ENCODE measurements at regions not wholly inside any gene's neighbourhood (a gene's known extent, or its start where the extent isn't known, plus 50 kb on each side); places are given as distances from the start of the nearest gene placed in this dataset.

DNA sequence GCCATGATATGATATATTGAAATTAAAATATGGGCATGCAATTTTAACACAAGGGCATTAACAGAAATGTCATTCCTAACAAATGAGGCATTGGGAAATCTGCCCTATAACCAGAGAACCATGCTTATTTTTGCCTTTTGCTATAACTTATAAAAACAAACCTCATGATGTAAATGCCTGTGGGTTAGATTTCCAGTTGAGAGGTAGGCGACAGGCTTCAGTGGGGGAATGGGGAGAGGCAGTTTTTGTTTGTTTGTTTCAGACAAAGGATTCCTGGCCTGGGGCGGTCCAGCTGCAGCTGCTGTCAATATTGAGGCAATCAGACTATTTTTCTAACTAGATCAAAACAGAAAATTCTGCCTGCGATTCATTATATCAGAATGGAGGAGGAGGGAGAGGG lies 490.4 kb upstream of the CFAP20DC start:
- no peak for FAIRE-seq

DNA sequence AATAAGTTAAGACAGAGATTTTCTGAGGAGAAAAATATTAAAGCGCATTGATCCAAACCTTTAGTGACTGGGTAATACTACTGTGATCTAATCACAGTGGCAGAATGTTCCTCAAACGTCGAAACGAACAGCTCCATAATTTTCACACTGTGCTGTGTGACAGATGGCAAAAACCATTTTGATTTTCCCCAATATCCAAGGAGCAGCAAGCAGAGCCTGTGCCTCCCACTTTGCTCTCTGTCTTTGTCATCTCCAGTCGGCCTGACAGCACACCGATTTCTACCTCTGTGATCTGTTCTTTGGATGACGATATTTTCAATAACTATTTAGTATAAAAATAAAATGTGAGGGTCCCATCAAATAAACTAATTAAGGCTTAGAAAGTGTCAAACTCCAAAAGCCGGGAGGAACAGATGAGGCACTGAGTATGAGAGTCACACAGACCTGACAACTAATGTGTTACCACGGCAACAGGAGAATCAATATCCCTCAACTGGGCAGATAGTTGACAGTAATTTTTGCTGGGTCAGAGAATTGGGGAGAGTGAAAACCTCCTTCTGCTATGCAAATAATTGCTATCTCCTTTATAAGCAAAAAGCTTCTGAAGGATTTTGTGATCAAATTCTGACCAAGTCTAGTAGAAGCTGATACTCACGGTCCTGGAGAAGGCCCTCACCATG lies 489.1 kb upstream of the CFAP20DC start:
- no peak for FAIRE-seq

GRCh38 chr3:59535791-59536221 lies 486.0 kb upstream of the CFAP20DC start:
- FAIRE-seq = no peak

- no peak for FAIRE-seq
Observed at GRCh38 chr3:59531994-59532393, 482.2 kb upstream of the CFAP20DC start.

- FAIRE-seq = no peak
Observed at GRCh38 chr3:59531066-59531745, 481.4 kb upstream of the CFAP20DC start.

DNA sequence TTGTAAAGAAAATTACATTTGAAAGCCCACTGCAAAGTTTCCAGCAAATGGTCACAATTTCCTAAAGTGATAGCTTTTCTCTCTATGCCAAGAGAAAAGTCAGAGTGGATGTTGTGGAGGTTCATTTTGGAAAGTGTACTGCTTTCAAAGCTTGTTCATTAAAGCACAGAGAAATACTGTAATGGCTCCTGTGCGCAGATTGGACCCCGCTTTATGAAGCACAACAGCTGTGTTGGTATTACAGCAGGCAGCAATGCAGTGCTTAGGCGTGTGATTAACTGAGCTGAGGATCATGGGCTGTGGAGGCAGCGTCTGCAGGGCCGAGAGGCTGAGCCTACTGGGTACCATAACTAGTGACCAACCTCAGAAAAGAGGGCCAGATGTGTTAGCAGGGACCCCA lies 478.4 kb upstream of the CFAP20DC start:
- no peak for FAIRE-seq

- no peak for FAIRE-seq
Observed at GRCh38 chr3:59527493-59527892, 477.7 kb upstream of the CFAP20DC start.

DNA sequence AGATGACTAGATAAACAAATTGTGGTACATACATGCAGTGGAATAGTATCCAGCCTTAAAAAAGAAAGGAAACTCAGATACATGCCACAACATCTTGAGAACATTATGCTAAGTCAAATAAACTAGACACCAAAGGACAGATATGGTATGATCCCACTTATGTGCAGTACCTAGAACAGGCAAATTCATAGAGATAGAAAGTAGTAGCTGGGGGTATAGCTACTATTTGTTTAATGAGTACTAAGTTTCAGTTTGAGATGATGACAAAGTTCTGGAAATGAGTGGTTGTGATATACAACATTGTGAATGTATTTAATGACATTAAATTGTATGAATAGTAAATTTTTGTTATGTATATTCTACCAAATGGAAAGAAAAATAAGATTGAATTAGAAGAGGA lies 477.2 kb upstream of the CFAP20DC start:
- FAIRE-seq = no peak

GRCh38 chr3:59522550-59522949 lies 472.7 kb upstream of the CFAP20DC start:
- FAIRE-seq = no peak

- no peak for FAIRE-seq
Observed at GRCh38 chr3:59519094-59519493, 469.3 kb upstream of the CFAP20DC start.

DNA sequence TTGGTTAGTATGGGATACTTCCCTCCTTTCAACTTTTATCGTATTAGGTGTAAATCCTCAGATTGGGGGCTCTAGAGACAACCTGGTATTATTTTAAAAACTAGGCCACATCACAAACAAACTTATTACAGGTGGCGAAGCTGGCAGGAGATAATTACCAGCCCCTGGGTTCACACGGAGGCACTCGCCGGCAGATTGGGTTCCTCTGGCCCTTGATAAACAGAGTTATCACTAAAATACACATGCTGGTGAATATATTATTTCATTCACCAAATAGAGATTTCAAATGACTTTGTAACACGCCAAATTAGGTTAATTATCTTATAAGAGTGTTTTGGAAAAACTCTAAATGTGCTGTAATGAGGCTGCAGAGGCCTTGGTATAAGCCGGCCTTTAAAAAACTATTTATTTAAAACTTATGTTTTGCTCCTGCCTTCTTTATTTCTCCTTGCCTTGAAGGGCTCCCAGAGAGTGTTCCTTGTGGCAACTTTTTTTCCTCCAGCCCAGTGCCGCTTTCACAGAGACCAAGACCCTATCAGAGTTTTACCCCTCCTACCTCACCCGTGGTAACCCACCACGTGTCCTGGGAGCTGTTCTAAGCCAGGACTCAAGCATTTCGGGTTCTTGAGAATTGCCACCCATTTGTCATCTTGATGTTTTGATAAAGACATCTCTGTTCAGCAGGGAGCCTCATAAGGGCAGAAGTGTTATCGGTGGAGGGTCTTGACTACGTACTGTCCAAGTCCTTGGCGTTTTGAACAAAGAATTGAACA lies 468.6 kb upstream of the CFAP20DC start:
- no peak for FAIRE-seq

GRCh38 chr3:59517388-59517787 lies 467.6 kb upstream of the CFAP20DC start:
- FAIRE-seq = no peak

DNA sequence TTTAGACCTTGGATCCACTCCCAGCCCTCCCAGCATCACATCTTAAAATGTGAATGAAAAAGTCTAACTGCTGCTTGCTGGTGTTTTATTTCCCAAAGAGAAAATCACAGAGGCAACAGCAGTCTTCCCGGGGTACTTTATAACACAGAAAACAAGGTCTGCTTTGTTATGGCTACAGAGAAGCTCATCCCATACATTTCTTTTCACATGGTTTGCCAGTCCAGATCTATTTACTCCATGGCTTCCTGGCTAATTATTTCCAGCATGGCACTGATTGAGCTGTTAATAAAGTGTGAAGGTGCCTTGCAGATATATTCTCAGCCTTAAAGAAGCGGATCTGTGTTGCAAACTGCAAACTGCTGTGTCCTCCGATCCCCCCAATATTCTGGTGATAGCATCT lies 466.1 kb upstream of the CFAP20DC start:
- FAIRE-seq = no peak

GRCh38 chr3:59514865-59515482 lies 465.1 kb upstream of the CFAP20DC start:
- FAIRE-seq = no peak

GRCh38 chr3:59513570-59513969 lies 463.7 kb upstream of the CFAP20DC start:
- FAIRE-seq = no peak

DNA sequence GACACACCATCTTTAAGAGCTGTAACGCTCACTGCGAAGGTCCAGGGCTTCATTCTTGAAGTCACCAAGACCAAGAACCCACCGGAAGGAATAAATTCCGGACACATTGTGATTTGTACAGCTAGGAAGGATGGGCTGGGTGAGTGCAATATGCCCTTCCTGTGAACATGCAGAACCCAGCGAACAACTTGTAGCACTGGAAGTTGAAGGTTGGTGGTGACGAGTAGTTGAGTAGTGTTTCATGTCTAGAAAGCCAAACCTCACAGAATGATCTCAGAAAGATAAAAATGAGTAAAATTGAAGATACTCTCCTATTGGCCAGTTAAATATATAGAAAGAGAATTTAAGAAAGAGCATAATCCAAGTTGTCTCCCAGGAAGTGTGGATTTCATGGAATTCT lies 462.2 kb upstream of the CFAP20DC start:
- FAIRE-seq = no peak

GRCh38 chr3:59510576-59510975 lies 460.8 kb upstream of the CFAP20DC start:
- no peak for FAIRE-seq

GRCh38 chr3:59508273-59508672 lies 458.4 kb upstream of the CFAP20DC start:
- FAIRE-seq = no peak

DNA sequence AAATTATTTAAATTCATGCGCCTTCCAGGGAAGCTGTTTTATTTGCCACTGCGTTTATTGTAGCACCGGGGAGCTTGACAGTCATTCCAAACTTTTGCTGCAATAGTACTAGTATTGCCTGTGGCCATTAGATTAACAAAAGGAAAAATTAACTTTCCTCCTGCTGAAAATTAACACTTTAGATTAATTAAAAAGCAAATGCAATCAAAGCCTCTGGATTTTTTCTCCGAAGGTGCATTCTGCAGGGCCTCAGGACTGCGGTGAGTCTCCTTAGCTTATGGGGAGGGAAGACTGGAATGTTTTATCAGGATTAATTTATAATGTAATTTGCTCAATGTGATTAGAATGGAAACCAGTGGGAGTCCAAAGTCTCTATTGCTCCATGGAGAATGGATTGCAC lies 456.4 kb upstream of the CFAP20DC start:
- no peak for FAIRE-seq

GRCh38 chr3:59503441-59503840 lies 453.6 kb upstream of the CFAP20DC start:
- FAIRE-seq = no peak

GRCh38 chr3:59502806-59503205 lies 453.0 kb upstream of the CFAP20DC start:
- no peak for FAIRE-seq

- no peak for FAIRE-seq
Observed at GRCh38 chr3:59499954-59500353, 450.1 kb upstream of the CFAP20DC start.

DNA sequence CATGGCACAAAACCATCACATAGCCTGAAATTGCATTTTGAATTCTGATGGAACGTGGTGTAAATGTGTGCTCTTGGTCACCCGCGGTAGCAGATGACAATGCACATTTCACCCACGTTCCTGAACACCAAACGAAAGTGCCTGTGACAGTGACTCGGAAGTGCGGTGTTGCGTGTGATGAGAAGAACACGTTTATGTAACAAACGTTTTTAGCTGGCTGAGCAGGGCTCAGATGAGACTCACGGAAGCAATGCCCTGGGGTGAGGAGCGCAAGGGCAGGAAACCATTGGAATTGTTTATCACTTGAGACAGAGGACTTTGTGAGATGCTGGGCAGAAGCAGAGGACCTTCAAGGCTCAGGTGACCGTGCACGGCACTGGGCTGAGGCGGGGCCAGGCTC lies 449.2 kb upstream of the CFAP20DC start:
- FAIRE-seq = no peak

All from colon (tissue), 2 donors.